Astrocyte of the spinal cord (primary cell): ENCODE measurements at regions not wholly inside any gene's neighbourhood (a gene's known extent, or its start where the extent isn't known, plus 50 kb on each side); places are given as distances from the start of the nearest gene placed in this dataset.

Experiments used
- DNase-seq: peaks from one replicate; pipeline ENCODE4 v3.0.0; 2011; ENCODE audit warnings: low read depth, low spot score
- H3K4me3 ChIP-seq: 2 replicates; pipeline ENCODE4 v1.5.1; 2011; ENCODE audit warnings: low read depth, mild to moderate bottlenecking, low read length, moderate library complexity
- in situ Hi-C: cut with HindIII; loops from 2 replicates; pipeline ENCODE4 v1.10.0; 2017; ENCODE audit warnings: low sequenced_read_pairs
- TF ChIP-seq, protein P1 (sequence below): IDR thresholded peaks from 2 replicates; pipeline ENCODE4 v1.5.1; 2012; ENCODE audit warnings: low read depth, mild to moderate bottlenecking, low read length, inconsistent platforms

- in situ Hi-C loops = no loop called here
- no peak for DNase-seq
- TF ChIP-seq, protein P1, sequence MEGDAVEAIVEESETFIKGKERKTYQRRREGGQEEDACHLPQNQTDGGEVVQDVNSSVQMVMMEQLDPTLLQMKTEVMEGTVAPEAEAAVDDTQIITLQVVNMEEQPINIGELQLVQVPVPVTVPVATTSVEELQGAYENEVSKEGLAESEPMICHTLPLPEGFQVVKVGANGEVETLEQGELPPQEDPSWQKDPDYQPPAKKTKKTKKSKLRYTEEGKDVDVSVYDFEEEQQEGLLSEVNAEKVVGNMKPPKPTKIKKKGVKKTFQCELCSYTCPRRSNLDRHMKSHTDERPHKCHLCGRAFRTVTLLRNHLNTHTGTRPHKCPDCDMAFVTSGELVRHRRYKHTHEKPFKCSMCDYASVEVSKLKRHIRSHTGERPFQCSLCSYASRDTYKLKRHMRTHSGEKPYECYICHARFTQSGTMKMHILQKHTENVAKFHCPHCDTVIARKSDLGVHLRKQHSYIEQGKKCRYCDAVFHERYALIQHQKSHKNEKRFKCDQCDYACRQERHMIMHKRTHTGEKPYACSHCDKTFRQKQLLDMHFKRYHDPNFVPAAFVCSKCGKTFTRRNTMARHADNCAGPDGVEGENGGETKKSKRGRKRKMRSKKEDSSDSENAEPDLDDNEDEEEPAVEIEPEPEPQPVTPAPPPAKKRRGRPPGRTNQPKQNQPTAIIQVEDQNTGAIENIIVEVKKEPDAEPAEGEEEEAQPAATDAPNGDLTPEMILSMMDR = no peak
- no peak overlapping the region for H3K4me3 ChIP-seq
Observed at GRCh38 chr21:15543473-15543872, 186.3 kb upstream of the USP25 start.

- peak; percentile 2 for DNase-seq
- in situ Hi-C loops = no loop called here
- TF ChIP-seq, protein P1 = no peak
Observed at GRCh38 chr21:15549671-15550070, 180.1 kb upstream of the USP25 start.

GRCh38 chr21:15552914-15553494, 176.8 kb upstream of the USP25 start:
- TF ChIP-seq, protein P1 = peak; percentile 58
- in situ Hi-C loops = no loop called here
- no peak overlapping the region for H3K4me3 ChIP-seq
- peak; percentile 37 for DNase-seq

More at GRCh38 chr21:15549671-15550070, 180.1 kb upstream of the USP25 start:
- no peak overlapping the region for H3K4me3 ChIP-seq

DNA sequence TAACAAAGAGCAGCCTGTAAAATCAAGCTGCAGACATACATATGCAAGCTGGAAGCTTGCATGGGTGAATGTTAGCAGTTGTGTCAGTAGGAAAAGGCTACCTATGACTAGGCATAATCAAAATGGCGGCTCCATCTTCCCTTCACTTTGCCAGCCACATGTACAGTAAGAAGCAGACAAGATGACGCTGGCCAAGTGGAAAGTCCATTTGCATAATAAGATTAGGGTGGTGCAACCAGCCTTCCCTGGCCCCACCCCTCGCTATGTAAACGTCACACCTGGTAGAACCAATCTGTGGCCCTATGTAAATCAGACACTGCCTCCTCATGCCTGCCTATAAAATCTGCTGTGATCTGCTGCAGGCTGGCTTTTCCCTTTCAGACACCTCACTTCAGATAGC, 171.9 kb upstream of the USP25 start:
- TF ChIP-seq, protein P1 = no peak
- H3K4me3 ChIP-seq = no peak overlapping the region
- no peak for DNase-seq
- in situ Hi-C loops = no loop called here

GRCh38 chr21:15558884-15559283, 170.9 kb upstream of the USP25 start:
- in situ Hi-C loops = no loop called here
- TF ChIP-seq, protein P1 = no peak
- no peak for DNase-seq
- H3K4me3 ChIP-seq = no peak overlapping the region

DNA sequence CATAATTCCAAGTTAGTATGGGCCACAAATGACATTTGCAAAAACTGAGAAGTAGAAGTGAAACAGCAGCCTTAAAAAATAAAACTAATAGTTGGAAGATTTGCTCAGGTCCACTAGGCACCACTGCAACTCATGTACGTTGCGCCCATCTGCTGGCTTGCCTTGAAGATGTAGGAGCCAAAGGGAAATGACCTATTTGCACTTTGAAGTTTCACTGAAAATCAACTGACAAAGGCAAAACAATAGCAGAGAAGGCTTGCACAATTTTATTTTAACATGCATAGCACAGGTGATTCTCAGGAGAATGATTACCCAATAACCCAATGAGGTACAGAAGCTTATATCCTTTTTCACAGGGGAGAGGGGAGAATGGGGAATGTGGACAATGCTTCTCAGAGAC, 170.1 kb upstream of the USP25 start:
- TF ChIP-seq, protein P1 = no peak
- H3K4me3 ChIP-seq = no peak overlapping the region
- in situ Hi-C loops = no loop called here
- no peak for DNase-seq
